ENCODE measurements at regions not wholly inside any gene's neighbourhood (a gene's known extent, or its start where the extent isn't known, plus 50 kb on each side); places are given as distances from the start of the nearest gene placed in this dataset.

DNA sequence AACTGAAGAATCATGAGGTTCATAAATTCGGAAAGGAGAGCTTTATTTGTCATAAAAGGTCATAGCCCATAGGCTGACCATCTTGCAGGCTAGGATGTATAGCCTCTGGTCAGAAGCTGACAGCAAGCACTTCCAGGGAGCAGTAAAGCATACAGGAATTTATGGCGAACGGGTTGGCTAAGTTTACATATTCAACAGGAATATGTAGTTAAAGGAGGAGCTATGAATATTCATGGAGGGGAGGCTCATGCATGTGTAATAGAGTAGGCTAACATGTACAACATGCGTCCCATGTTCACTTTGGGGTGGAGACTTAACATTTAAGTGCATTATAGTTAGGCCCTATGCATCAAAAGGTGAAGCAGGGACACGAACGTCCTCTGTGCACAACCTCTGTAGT lies 1425.7 kb upstream of the TENM3 start:
- no peaks in the 10 kb centered on the region for H3K4me1 ChIP-seq (ENCODE audit: insufficient read depth, low read length, poor library complexity, severe bottlenecking)
- H3K4me3 ChIP-seq (ENCODE audit: low read depth, low read length, poor library complexity, severe bottlenecking), result no peak overlapping the region
- no peak for DNase-seq (ENCODE audit: low spot score)
- H3K9me3 ChIP-seq (ENCODE audit: low read depth, low read length, poor library complexity, severe bottlenecking), result no peaks in the 10 kb centered on the region
- no TSS peak for BruUV-seq (replicated peaks)
- intact Hi-C loops (cut with micrococcal nuclease; ENCODE audit: unreplicated experiment), result no loop called here
- POLR2A ChIA-PET (ENCODE audit: low non-redundant PET), result no interaction called here
- TF ChIP-seq, protein P1, sequence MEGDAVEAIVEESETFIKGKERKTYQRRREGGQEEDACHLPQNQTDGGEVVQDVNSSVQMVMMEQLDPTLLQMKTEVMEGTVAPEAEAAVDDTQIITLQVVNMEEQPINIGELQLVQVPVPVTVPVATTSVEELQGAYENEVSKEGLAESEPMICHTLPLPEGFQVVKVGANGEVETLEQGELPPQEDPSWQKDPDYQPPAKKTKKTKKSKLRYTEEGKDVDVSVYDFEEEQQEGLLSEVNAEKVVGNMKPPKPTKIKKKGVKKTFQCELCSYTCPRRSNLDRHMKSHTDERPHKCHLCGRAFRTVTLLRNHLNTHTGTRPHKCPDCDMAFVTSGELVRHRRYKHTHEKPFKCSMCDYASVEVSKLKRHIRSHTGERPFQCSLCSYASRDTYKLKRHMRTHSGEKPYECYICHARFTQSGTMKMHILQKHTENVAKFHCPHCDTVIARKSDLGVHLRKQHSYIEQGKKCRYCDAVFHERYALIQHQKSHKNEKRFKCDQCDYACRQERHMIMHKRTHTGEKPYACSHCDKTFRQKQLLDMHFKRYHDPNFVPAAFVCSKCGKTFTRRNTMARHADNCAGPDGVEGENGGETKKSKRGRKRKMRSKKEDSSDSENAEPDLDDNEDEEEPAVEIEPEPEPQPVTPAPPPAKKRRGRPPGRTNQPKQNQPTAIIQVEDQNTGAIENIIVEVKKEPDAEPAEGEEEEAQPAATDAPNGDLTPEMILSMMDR (conservative IDR thresholded peaks at IDR 0.05; ENCODE audit: low read depth, low read length), result no peak
- no peak for TF ChIP-seq EZH2 (IDR thresholded peaks at IDR 0.05; ENCODE audit: borderline replicate concordance, low read depth, low read length, poor library complexity, severe bottlenecking)
- H3K36me3 ChIP-seq (ENCODE audit: insufficient read depth, low read length, poor library complexity, severe bottlenecking), result no peaks in the 10 kb centered on the region
- CTCF ChIA-PET, result no interaction called here
- no peaks in the 10 kb centered on the region for H3K27me3 ChIP-seq (replicated peaks; ENCODE audit: insufficient read depth, low read depth, low read length, poor library complexity)
- no peak overlapping the region for H3K27ac ChIP-seq (ENCODE audit: low read depth, low read length, poor library complexity, severe bottlenecking)

DNA sequence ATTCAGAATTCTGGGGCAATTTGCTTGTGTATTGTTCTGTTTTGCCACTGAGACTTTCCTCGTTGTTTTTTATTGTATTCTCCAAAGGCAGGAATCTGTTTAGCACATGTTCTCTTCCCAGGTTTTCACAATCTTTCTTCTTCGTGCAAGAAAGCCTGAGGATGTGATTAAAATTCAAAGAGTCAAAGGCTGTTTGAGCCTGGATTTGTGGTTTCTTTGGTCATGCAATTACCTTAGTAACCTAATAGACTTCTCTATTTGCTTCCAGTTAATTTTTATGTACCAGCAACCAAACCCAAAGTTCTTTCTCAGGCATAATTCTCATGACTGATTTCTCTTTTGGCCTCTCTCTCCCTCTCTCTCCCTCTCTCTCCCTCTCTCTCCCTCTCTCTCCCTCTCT lies 1420.1 kb upstream of the TENM3 start:
- Histone ChIP-seq H3K4me1 (ENCODE audit: insufficient read depth, low read length, poor library complexity, severe bottlenecking) (no peaks in the 10 kb centered on the region), H3K27me3 (replicated peaks; ENCODE audit: insufficient read depth, low read depth, low read length, poor library complexity) (no peaks in the 10 kb centered on the region), H3K27ac (ENCODE audit: low read depth, low read length, poor library complexity, severe bottlenecking) (no peak overlapping the region), H3K36me3 (ENCODE audit: insufficient read depth, low read length, poor library complexity, severe bottlenecking) (no peaks in the 10 kb centered on the region), H3K9me3 (ENCODE audit: low read depth, low read length, poor library complexity, severe bottlenecking) (no peaks in the 10 kb centered on the region), H3K4me3 (ENCODE audit: low read depth, low read length, poor library complexity, severe bottlenecking) (no peak overlapping the region)
- TF ChIP-seq, protein P1 (conservative IDR thresholded peaks at IDR 0.05; ENCODE audit: low read depth, low read length), result no peak
- no peak for TF ChIP-seq EZH2 (IDR thresholded peaks at IDR 0.05; ENCODE audit: borderline replicate concordance, low read depth, low read length, poor library complexity, severe bottlenecking)
- ChIA-PET CTCF (no interaction called here), POLR2A (ENCODE audit: low non-redundant PET) (no interaction called here)
- no TSS peak for BruUV-seq (replicated peaks)
- no peak for DNase-seq (ENCODE audit: low spot score)
- intact Hi-C loops (cut with micrococcal nuclease; ENCODE audit: unreplicated experiment), result no loop called here

DNA sequence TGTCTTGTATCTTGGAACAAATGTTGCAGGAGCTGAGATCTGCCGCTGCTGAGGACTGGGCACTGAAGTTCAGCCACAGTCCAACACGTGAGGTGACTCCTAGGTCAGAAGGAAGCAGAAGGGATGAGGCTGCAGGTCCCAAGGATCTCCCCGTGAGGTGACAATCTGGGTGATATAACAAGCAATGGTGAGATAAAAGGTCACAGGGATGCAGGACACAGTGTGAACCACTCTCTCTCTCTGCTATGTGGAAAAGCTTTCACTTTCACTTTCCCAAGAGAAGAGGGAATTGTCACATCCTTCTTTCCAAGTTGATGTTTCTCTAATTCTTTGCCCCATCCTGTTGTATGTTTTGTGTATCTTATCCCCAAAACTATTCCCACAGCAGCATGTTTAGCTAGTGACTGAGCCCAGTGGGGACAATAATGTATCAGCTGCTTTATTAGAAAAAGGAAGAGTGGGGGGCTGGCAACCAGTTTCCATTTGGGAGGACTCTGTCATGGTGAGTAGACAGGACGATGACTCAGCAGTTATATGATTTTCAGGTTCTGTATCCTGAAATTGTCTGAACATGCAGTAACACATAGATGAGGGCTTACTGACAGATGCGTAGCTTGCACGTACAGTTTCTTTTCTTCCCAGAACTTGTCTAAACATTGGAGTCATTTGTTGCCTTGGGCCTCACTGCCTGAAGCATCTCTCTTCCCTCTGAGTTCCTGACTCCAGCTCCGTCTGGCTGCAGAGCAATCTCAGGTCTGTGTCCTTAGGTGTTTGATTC lies 1415.8 kb upstream of the TENM3 start:
- ChIA-PET CTCF (interaction anchor here (0.7 kb wide), 1 partner anchor 14 kb away, joined by 4 read pairs; no protein-coding TSS in a partner anchor), POLR2A (ENCODE audit: low non-redundant PET) (no interaction called here)
- intact Hi-C loops (cut with micrococcal nuclease; ENCODE audit: unreplicated experiment), result loop anchor here (5.0 kb wide), 2 partner anchors 125 to 705 kb away; no protein-coding TSS in a partner anchor
- Histone ChIP-seq H3K4me3 (ENCODE audit: low read depth, low read length, poor library complexity, severe bottlenecking) (no peak overlapping the region), H3K27me3 (replicated peaks; ENCODE audit: insufficient read depth, low read depth, low read length, poor library complexity) (no peaks in the 10 kb centered on the region), H3K4me1 (ENCODE audit: insufficient read depth, low read length, poor library complexity, severe bottlenecking) (peaks cover 5% of the 10 kb centered on the region), H3K36me3 (ENCODE audit: insufficient read depth, low read length, poor library complexity, severe bottlenecking) (no peaks in the 10 kb centered on the region), H3K27ac (ENCODE audit: low read depth, low read length, poor library complexity, severe bottlenecking) (no peak overlapping the region), H3K9me3 (ENCODE audit: low read depth, low read length, poor library complexity, severe bottlenecking) (no peaks in the 10 kb centered on the region)
- no peak for TF ChIP-seq EZH2 (IDR thresholded peaks at IDR 0.05; ENCODE audit: borderline replicate concordance, low read depth, low read length, poor library complexity, severe bottlenecking)
- TF ChIP-seq, protein P1 (conservative IDR thresholded peaks at IDR 0.05; ENCODE audit: low read depth, low read length), result no peak
- DNase-seq (ENCODE audit: low spot score), result no peak
- BruUV-seq (replicated peaks), result no TSS peak
